Osteocyte (in vitro differentiated cells): ENCODE measurements at regions not wholly inside any gene's neighbourhood (a gene's known extent, or its start where the extent isn't known, plus 50 kb on each side); places are given as distances from the start of the nearest gene placed in this dataset.

ENCODE experiments used
- DNase-seq: peaks from one replicate; pipeline ENCODE4 v3.0.0; 2021; ENCODE audit warnings: mixed read lengths; ENCODE audit not compliant: unreplicated experiment; ENCODE audit errors: extremely low spot score
- H3K27ac Mint-ChIP-seq: one replicate; pipeline ENCODE4 v1.8.0; 2021; ENCODE audit warnings: mild to moderate bottlenecking, mixed read lengths; ENCODE audit not compliant: unreplicated experiment
- H3K27me3 Mint-ChIP-seq: one replicate; pipeline ENCODE4 v1.8.0; 2021; ENCODE audit warnings: mixed read lengths; ENCODE audit not compliant: unreplicated experiment
- H3K36me3 Mint-ChIP-seq: one replicate; pipeline ENCODE4 v1.8.0; 2021; ENCODE audit warnings: mixed read lengths; ENCODE audit not compliant: unreplicated experiment
- H3K4me1 Mint-ChIP-seq: one replicate; pipeline ENCODE4 v1.8.0; 2021; ENCODE audit warnings: mixed read lengths; ENCODE audit not compliant: unreplicated experiment
- H3K4me3 Mint-ChIP-seq: one replicate; pipeline ENCODE4 v1.8.0; 2021; ENCODE audit warnings: mild to moderate bottlenecking, moderate library complexity, mixed read lengths; ENCODE audit not compliant: unreplicated experiment
- H3K9me3 Mint-ChIP-seq: one replicate; pipeline ENCODE4 v1.8.0; 2021; ENCODE audit warnings: mixed read lengths; ENCODE audit not compliant: unreplicated experiment
- TF ChIP-seq, protein P1 (sequence below): fragments of 200-600 bp; sonication (generic); IDR thresholded peaks from 2 replicates; pipeline ENCODE4 v1.5.0; 2021; ENCODE audit warnings: antibody characterized with exemption, mild to moderate bottlenecking, moderate library complexity

DNA sequence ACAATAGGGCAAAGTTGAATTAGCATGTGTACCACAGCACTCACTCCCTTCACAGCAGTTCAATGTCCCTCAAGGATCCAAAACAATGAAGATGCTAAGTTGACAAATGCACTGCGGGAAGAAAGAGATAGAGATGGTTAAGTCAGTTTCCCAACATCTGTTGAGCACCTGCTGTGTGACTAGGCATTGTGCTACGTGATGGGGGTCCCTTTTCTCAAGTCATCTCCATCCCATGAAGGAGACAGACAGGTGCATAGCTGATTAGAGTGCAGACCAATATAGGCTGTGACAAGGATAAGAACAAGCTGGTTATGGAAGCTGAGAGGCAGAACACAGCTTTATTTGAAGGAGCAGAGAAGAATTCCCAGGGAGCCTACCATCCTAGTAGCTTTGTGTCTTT is 114.2 kb downstream of the HAPSTR1 start:
- Mint-ChIP-seq H3K27me3 (no peaks in the 10 kb centered on the region), H3K36me3 (no peaks in the 10 kb centered on the region), H3K9me3 (peaks cover 9% of the 10 kb centered on the region), H3K27ac (no peak overlapping the region), H3K4me3 (no peak overlapping the region), H3K4me1 (no peaks in the 10 kb centered on the region)
- DNase-seq: no peak
- TF ChIP-seq, protein P1, sequence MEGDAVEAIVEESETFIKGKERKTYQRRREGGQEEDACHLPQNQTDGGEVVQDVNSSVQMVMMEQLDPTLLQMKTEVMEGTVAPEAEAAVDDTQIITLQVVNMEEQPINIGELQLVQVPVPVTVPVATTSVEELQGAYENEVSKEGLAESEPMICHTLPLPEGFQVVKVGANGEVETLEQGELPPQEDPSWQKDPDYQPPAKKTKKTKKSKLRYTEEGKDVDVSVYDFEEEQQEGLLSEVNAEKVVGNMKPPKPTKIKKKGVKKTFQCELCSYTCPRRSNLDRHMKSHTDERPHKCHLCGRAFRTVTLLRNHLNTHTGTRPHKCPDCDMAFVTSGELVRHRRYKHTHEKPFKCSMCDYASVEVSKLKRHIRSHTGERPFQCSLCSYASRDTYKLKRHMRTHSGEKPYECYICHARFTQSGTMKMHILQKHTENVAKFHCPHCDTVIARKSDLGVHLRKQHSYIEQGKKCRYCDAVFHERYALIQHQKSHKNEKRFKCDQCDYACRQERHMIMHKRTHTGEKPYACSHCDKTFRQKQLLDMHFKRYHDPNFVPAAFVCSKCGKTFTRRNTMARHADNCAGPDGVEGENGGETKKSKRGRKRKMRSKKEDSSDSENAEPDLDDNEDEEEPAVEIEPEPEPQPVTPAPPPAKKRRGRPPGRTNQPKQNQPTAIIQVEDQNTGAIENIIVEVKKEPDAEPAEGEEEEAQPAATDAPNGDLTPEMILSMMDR: no peak

DNA sequence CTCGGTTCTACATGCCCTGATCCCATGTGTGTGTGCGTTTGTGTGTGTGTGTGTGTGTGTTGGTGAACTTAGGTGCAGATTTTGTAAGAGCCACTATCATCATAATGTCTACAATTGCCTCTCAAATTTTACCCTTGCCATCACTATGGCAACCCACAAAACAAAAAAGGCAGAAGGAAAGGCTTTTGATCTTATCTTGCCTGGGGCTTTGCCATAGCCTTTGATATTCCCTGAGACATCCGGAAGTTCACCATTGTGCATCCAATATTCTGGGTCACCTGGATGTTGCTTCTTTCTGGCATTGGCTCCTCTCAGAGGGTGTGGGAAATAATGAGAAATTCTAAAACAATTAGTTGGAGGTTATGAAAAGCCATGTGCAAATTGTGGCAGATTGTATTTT is 114.7 kb downstream of the HAPSTR1 start:
- H3K4me3 Mint-ChIP-seq: no peak overlapping the region
- peaks cover 9% of the 10 kb centered on the region for H3K9me3 Mint-ChIP-seq
- TF ChIP-seq, protein P1: no peak
- DNase-seq: no peak
- H3K4me1 Mint-ChIP-seq: no peaks in the 10 kb centered on the region
- no peaks in the 10 kb centered on the region for H3K36me3 Mint-ChIP-seq
- H3K27me3 Mint-ChIP-seq: no peaks in the 10 kb centered on the region
- H3K27ac Mint-ChIP-seq: no peak overlapping the region

DNA sequence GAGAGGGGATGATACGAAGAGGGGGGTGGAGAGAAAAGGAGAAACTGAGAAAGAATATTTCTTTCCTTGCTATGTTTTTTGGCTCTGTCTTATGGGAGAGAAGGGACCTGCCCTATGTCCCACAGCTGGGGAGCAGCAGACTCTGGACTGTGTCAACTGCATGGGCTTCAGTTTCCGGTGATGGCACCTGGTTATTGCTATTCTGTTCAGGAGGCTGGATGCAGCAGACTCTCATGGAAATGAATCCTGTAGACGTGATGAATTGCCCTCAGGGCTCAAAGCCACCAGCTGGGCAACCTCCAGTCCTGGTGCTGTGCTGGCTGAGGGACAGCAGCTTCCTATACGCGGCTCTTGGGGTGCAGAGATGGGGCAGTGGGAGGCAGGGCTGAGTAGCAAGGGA is 121.2 kb downstream of the HAPSTR1 start:
- H3K4me3 Mint-ChIP-seq: no peak overlapping the region
- H3K9me3 Mint-ChIP-seq: no peaks in the 10 kb centered on the region
- H3K27me3 Mint-ChIP-seq: no peaks in the 10 kb centered on the region
- no peaks in the 10 kb centered on the region for H3K36me3 Mint-ChIP-seq
- DNase-seq: no peak
- H3K27ac Mint-ChIP-seq: no peak overlapping the region
- no peaks in the 10 kb centered on the region for H3K4me1 Mint-ChIP-seq
- TF ChIP-seq, protein P1: no peak

DNA sequence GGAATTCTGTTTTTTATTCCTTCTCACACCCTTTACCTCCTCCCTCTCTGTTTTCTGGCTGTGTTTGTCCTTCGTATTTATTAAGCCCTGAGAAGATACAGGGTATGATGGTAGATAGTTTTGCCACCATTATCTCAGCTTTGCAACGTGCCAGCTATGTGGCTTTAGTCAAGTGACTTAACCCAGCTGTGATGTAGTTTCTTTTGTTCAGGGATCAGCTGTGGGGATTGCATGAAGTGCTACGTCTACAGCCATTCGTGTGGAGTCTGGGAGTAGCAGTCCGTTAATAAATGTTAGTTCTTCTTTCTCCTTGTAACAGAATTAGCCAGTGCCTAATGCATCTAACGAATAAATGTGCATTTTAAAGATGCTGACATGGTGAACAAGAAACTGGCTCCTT is 128.4 kb downstream of the HAPSTR1 start:
- H3K4me3 Mint-ChIP-seq: no peak overlapping the region
- TF ChIP-seq, protein P1: no peak
- H3K27ac Mint-ChIP-seq: no peak overlapping the region
- H3K27me3 Mint-ChIP-seq: no peaks in the 10 kb centered on the region
- H3K4me1 Mint-ChIP-seq: no peaks in the 10 kb centered on the region
- no peak for DNase-seq
- no peaks in the 10 kb centered on the region for H3K9me3 Mint-ChIP-seq
- no peaks in the 10 kb centered on the region for H3K36me3 Mint-ChIP-seq

DNA sequence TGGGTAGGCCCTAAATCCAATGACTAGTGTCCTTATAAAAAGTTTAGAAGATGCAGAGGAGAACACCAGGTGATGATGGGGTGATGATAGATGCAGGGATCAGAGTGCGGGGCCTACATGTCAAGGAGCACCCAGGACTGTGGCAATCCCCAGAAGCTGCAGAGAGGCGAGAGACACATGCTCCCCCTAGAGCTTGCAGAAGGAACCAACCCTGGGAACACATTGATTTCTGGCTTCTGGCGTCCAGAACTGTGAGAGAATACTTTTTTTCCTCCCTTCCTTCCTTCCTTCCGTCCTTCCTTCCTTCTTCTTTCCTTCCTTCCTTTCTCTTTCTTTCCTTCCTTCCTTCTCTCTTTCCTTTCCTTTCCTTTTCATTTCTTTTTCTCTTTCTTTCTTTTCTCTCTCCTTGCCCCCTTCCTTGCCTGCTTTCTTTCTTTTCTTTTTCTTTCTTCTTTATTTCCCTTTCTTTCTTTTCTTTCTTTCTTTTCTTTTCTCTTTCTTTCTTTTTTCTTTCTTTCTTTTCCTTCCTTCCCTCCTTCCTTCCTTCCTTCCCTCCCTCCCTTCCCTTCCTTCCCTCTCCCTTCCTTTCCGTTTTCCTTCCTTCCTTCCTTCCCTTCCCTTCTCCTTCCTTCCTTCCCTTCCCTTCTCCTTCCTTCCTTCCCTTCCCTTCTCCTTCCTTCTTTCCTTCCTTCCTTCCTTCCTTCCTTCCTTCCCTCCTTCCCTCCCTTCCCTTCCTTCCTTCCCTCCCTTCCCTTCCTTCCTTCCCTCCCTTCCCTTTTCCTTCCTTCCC is 134.3 kb downstream of the HAPSTR1 start:
- Mint-ChIP-seq H3K9me3 (no peaks in the 10 kb centered on the region), H3K4me3 (no peak overlapping the region), H3K36me3 (no peaks in the 10 kb centered on the region), H3K27ac (no peak overlapping the region), H3K4me1 (no peaks in the 10 kb centered on the region), H3K27me3 (no peaks in the 10 kb centered on the region)
- TF ChIP-seq, protein P1: peak; percentile 21
- DNase-seq: no peak
